ENCODE measurements at regions not wholly inside any gene's neighbourhood (a gene's known extent, or its start where the extent isn't known, plus 50 kb on each side); places are given as distances from the start of the nearest gene placed in this dataset.

DNA sequence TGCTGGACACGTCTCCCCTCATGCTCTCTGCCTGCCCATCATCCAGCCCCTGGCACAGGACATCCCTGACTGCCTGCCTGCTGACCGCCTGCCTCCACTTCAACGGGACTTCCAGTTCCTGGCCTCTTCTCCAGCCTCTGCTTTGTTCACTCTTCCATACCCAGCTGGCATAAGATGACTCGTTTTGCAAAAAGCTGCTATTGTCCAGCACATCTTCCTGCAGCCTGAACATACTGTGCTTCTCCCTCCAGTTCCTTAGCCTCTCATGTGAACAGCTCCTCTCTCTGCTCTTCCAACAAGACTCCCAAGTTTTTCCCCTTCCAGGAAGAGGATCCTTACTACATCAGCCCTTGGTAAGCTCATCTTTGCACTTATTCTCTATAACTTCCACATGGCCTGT is 62.4 kb upstream of the SKOR2 start:
- Mint-ChIP-seq H3K4me3 (no peak overlapping the region), H3K9me3 (no peaks in the 10 kb centered on the region), H3K4me1 (ENCODE audit: low read depth) (peaks cover 4% of the 10 kb centered on the region), H3K36me3 (ENCODE audit: low read depth) (no peaks in the 10 kb centered on the region), H3K27me3 (ENCODE audit: low read depth) (peaks cover 9% of the 10 kb centered on the region), H3K27ac (no peak overlapping the region)

DNA sequence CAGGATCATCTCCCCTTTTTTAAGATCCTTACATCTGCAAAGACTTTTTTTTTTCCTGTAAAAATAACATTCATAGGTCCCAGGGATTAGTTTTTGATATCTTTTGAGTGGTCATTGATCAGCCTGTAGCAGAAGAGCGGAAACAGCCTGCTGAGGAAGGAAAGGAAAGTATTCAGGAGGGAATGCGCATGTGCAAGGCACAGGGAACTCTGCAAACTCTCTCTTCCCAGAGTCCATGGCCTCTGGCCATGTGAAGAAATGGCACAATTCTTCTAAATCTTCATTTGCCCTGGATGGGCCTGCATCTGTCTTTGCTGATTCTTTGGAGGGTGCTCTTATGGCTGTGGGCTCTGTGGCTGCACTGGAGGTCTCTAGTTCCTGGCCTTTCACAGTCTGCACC is 60.1 kb upstream of the SKOR2 start:
- H3K4me1 Mint-ChIP-seq (ENCODE audit: low read depth) = no peaks in the 10 kb centered on the region
- H3K36me3 Mint-ChIP-seq (ENCODE audit: low read depth) = no peaks in the 10 kb centered on the region
- H3K4me3 Mint-ChIP-seq = no peak overlapping the region
- no peak overlapping the region for H3K27ac Mint-ChIP-seq
- H3K27me3 Mint-ChIP-seq (ENCODE audit: low read depth) = peaks cover 8% of the 10 kb centered on the region
- no peaks in the 10 kb centered on the region for H3K9me3 Mint-ChIP-seq

Measured in T-helper 1 cell treated with Interleukin-12 subunit alpha and Interleukin-12 subunit beta and Interleukin-4 antibody, amounts not matched to agents 30 μg/mL and 1 μg/mL, for 36 hours (primary cell).